EH (cell line): ENCODE measurements at regions not wholly inside any gene's neighbourhood (a gene's known extent, or its start where the extent isn't known, plus 50 kb on each side); places are given as distances from the start of the nearest gene placed in this dataset.

Experiments
- DNase-seq: peaks from one replicate; pipeline ENCODE4 v3.0.0-alpha.2; 2015; ENCODE audit warnings: low read depth

GRCh38 chr22:49155770-49156580, 671.7 kb downstream of the BRD1 start:
- no peak for DNase-seq

GRCh38 chr22:49155039-49155769, 672.5 kb downstream of the BRD1 start:
- no peak for DNase-seq

DNA sequence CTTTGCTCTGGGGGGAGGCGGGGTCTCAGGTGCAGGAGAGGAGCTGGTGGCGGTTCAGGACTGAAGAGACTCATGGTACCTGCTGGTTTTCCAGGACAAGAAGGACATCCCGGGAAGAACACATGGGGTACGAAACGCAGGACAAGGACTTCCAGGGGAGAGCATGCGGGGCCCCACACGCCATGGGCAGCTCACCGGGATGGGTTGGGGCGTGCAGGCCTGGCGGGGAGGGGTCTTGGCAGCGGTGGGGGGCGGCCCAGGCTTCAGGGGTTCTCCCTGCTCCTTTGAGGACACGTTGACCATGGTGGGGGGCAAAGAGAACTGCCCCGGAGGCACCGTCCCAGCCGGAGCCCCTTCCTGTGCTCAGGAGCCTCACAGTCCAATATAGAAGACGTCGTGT, 673.2 kb downstream of the BRD1 start:
- no peak for DNase-seq

GRCh38 chr22:49153921-49154320, 673.8 kb downstream of the BRD1 start:
- no peak for DNase-seq

- DNase-seq: no peak
Observed at GRCh38 chr22:49152939-49153770, 674.5 kb downstream of the BRD1 start.

DNA sequence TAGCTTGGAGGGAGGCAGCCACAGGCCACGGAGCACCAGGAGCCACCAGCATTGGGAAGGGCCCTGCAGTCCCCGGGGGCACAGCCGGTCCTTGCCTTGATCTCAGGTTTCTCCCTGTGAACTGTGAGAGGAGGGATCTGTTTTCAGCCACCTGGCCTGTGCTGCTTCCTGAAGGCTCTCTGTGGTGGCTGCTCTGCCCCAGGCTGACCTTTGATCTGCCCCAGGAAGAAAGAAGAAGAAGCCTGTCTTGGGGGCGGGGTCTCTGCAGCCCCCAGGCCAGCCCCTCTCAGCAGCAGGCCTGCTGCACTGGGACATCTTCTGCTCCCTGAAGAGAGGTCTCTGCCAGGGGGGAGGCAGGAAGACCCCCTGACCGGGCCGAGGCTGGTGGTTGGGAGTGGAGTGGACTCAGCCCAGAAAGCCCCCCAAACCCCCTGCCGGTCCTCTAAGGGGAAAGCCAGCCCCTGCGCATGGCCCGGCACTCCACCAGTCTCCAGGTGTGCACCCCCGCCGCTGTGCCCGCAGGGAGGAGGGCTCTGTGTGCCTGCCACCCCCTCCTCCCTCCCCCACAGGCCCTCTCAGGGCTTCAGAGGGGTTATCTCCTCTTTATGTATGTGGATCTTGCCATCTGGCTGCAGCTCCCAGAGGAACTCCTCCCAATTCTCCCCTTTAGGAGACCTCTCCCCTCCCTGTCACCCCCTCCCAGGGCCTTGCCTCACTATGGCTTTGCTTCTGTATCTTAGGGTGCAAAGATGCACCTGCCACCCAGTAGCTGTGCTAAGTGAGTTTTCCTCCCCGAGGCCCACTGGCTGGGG, 675.3 kb downstream of the BRD1 start:
- no peak for DNase-seq

- no peak for DNase-seq
Observed at GRCh38 chr22:49151256-49152126, 676.2 kb downstream of the BRD1 start.

GRCh38 chr22:49150801-49151221, 676.9 kb downstream of the BRD1 start:
- no peak for DNase-seq

GRCh38 chr22:49149721-49150608, 677.7 kb downstream of the BRD1 start:
- no peak for DNase-seq

DNA sequence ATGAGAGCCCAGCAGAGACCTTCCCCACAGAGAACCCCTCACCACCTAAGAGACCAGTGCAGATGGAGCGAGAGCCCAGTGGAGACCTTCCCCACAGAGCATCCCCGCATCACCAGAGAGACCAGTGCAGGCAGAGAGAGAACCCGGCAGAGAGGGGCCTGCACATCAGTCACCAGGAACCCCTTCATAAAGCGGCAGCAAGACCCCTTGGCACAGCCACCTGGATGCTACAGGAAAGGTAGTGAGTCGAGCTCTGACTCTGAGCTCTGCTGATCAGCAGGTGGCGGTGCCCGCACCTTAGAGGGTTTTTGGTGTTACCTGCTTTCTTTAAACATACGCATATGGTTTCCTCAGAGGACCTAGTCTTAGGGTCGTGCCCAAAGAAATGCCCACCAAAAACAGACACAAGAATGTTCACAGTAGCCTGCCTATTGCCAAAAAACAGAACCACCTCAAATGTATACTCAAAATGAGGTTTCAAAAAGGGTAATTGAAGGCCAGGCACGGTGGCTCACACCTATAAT, 678.7 kb downstream of the BRD1 start:
- no peak for DNase-seq

- DNase-seq: no peak
Observed at GRCh38 chr22:49147617-49148175, 680.0 kb downstream of the BRD1 start.

GRCh38 chr22:49147171-49147570, 680.5 kb downstream of the BRD1 start:
- DNase-seq: no peak

- DNase-seq: no peak
Observed at GRCh38 chr22:49146511-49146910, 681.2 kb downstream of the BRD1 start.

DNA sequence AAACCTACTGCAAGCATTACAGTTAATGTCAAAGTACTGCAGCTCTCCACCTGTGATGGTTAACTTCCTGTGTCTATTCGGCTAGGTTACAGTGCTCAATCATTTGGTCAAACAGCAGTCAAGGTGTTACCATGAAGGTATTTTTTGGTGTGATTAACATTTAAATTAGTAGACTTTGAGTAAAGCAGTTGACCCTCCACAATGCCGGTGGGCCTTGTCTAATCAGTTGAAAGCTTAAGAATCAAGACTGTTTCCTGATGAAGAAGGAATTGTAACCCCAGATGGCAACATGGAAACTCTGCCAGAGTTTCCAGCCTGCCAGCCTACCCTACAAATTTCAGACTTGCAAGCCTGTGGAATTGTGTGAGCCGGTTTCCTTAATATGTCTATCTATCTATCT, 683.9 kb downstream of the BRD1 start:
- DNase-seq: no peak

GRCh38 chr22:49142891-49143290, 684.8 kb downstream of the BRD1 start:
- DNase-seq: no peak

GRCh38 chr22:49142296-49142695, 685.4 kb downstream of the BRD1 start:
- no peak for DNase-seq

DNA sequence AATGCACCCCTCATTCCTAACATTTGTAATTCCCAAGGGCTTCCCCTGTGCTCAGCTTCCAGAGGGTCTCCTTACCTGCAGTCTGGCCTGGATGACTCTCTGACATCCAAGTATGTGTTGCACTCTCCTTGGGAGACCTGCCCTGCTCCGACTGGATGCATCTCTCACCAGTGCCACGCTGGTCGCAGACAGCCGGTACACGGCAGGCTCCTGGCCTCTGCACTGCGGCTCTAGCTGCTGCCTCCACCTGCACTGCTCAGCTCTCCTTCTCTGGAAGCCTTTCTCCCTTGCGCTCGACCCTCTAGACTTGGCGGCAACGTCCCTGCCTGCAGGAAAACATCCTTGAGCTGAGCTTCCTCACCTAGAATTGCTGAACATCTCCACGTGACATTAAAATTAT, 685.9 kb downstream of the BRD1 start:
- no peak for DNase-seq

GRCh38 chr22:49140911-49141665, 686.6 kb downstream of the BRD1 start:
- DNase-seq: no peak
